Natural killer cell treated with Interleukin-12 subunit alpha and Interleukin-12 subunit beta and Interleukin-15 and Interleukin-18, amount 100 ng/mL, for 72 hours (primary cell): ENCODE measurements at regions not wholly inside any gene's neighbourhood (a gene's known extent, or its start where the extent isn't known, plus 50 kb on each side); places are given as distances from the start of the nearest gene placed in this dataset.
A peak's percentile ranks its signal among the peaks of the same experiment; 100 is the strongest.
"Not testable (repeated sequence)": the region's sequence is repeated elsewhere in the genome, so short reads cannot be mapped to it uniquely, and the experiment has no call there.

ENCODE experiments used
- ATAC-seq, 2 donors: fragments of 150-1000 bp; cut with Tn5 transposase in 1 of 2; sonication (Bioruptor Pico), chemical (Tn5 transposase) in 1 of 2; 2 replicates each; pipeline ENCODE4 v1.10.0; 2021
- DNase-seq: peaks from one replicate; pipeline ENCODE4 v3.0.0; 2022; ENCODE audit warnings: low spot score
- H3K27ac Mint-ChIP-seq, 2 donors: 1 replicate in 1 of 2; 2 replicates in 1 of 2; pipeline ENCODE4 v1.8.0; 2022; ENCODE audit warnings: mixed read lengths in 2 of 2, mild to moderate bottlenecking in 1 of 2, moderate library complexity in 1 of 2
- H3K27me3 Mint-ChIP-seq, 2 donors: 1 replicate in 1 of 2; 2 replicates in 1 of 2; pipeline ENCODE4 v1.8.0; 2022; ENCODE audit warnings: mixed read lengths in 2 of 2
- H3K36me3 Mint-ChIP-seq: one replicate; pipeline ENCODE4 v1.8.0; 2022; ENCODE audit warnings: mixed read lengths
- H3K4me1 Mint-ChIP-seq, 2 donors: 1 replicate in 1 of 2; 2 replicates in 1 of 2; pipeline ENCODE4 v1.8.0; 2022; ENCODE audit warnings: low read depth in 2 of 2, mixed read lengths in 2 of 2, mild to moderate bottlenecking in 1 of 2
- H3K4me3 Mint-ChIP-seq: one replicate; pipeline ENCODE4 v1.8.0; 2022; ENCODE audit warnings: mixed read lengths
- H3K9me3 Mint-ChIP-seq: 2 replicates; pipeline ENCODE4 v1.8.0; 2022; ENCODE audit warnings: mixed read lengths

DNA sequence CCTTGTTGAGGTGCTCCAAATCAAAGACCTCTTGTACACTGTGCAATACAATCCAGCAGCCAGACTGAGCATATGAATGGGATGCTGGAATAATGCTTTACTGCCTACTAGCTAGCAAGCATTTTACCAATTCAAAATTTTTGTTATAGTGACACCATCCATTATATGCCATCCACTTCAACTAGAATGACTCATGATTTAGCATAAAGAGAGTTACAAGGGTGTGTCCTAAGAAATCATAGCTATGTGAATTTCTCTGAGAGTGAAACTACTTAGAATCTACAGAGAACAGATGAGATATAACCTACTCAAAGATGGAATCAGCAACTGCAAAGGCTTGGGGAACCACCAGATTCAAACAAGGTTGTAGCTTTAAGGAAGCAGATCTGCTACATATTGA is 221.9 kb downstream of the LHFPL1 start:
- Mint-ChIP-seq H3K36me3 (no peaks in the 10 kb centered on the region), H3K9me3 (no peaks in the 10 kb centered on the region), H3K27me3 (peaks cover 0 to 7% of the 10 kb centered on the region in 2 donors), H3K27ac (no peak overlapping the region), H3K4me1 (no peaks in the 10 kb centered on the region), H3K4me3 (no peak overlapping the region)
- DNase-seq (no peak), ATAC-seq (no peak)

DNA sequence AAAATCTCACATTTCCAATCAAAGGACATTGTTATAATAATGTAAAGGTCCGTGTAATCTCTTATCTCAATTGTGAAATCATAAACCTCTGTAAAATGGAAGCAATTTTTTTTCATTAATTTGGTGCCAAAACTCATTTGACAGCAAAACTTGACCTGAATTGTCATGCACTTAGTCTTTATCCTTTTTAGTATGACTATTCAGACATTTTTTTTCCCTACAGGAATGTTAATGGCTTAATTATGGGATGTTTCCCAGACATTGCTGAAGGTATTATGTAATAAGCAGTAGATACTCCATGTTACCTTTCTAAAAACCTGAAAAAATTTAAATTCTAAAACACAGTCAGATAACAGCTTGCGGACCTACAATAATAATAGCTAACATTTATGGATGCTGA is 228.9 kb downstream of the LHFPL1 start:
- no peaks in the 10 kb centered on the region for H3K9me3 Mint-ChIP-seq
- H3K4me3 Mint-ChIP-seq = no peak overlapping the region
- no peaks in the 10 kb centered on the region for H3K4me1 Mint-ChIP-seq
- no peaks in the 10 kb centered on the region for H3K36me3 Mint-ChIP-seq
- DNase-seq (no peak), ATAC-seq (no peak)
- H3K27me3 Mint-ChIP-seq = no peaks in the 10 kb centered on the region
- no peak overlapping the region for H3K27ac Mint-ChIP-seq

DNA sequence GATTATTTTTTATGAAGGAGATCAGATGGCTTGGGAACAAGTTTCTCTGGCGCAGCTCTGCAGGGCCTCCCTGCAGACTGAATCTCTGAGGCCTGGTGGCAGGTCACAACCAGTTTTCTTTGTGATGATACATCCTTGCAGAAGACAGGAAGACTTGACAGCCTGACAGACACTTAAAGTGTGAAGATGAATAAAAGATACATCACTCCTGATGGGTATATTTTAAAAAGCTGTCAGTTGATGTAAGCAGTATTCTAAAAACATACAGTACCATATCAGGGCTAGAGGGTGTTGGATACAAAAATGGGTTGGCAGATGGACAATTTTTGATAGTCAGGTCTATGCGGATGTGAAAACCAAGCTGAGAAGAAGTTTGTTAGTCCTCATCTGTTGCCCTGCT is 239.5 kb downstream of the LHFPL1 start:
- no peaks in the 10 kb centered on the region for H3K4me1 Mint-ChIP-seq
- no peak overlapping the region for H3K4me3 Mint-ChIP-seq
- no peaks in the 10 kb centered on the region for H3K27me3 Mint-ChIP-seq
- no peaks in the 10 kb centered on the region for H3K9me3 Mint-ChIP-seq
- ATAC-seq (no peak), DNase-seq (no peak)
- H3K27ac Mint-ChIP-seq = no peak overlapping the region
- no peaks in the 10 kb centered on the region for H3K36me3 Mint-ChIP-seq

DNA sequence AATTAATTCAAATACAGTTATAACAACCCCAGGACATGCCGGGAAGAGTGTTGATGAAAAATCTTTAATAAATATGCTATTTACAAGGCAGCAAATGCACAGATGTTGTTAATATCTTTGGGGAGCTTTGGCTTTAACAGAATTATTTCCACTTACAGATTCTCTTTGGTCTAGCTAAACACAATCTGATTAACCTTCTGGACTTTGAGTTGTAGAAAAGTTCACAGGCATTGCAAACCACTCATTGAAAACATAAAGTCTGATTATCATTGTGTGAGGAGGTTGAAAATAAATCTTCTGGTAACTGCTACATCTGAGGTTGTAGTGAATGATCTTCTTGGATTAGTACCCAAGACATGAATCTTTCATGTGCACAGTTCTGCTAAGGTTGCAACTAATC is 255.6 kb downstream of the LHFPL1 start:
- H3K36me3 Mint-ChIP-seq = no peaks in the 10 kb centered on the region
- H3K27me3 Mint-ChIP-seq = peaks cover 0 to 4% of the 10 kb centered on the region in 2 donors
- H3K9me3 Mint-ChIP-seq = no peaks in the 10 kb centered on the region
- no peak overlapping the region for H3K4me3 Mint-ChIP-seq
- H3K4me1 Mint-ChIP-seq = no peaks in the 10 kb centered on the region
- DNase-seq = no peak
- ATAC-seq = no peak
- no peak overlapping the region for H3K27ac Mint-ChIP-seq

DNA sequence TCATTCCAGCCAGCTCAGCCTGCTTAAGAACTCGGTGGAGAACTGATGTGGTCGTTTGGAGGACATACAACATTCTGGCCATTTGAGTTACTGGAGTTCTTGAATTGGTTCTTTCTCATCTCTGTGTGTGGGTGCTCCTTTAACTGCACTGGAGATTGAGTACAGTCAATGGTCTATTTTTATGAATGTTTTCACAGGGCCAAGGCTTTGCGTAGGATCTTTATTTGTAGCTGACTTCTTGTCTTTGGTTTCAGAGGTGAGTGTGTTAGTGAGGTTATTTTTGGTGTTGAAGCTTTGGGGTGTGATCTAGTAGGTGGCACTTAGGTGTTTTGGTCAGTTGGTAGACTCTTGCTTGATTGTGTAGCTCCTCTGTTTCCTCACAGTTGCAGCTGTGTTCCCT is 288.4 kb downstream of the LHFPL1 start:
- ATAC-seq (no peak), DNase-seq (no peak)
- Mint-ChIP-seq H3K4me3 (no peak overlapping the region), H3K27ac (no peak overlapping the region), H3K36me3 (no peaks in the 10 kb centered on the region), H3K4me1 (no peaks in the 10 kb centered on the region), H3K27me3 (peaks cover 0 to 4% of the 10 kb centered on the region in 2 donors), H3K9me3 (no peaks in the 10 kb centered on the region)

DNA sequence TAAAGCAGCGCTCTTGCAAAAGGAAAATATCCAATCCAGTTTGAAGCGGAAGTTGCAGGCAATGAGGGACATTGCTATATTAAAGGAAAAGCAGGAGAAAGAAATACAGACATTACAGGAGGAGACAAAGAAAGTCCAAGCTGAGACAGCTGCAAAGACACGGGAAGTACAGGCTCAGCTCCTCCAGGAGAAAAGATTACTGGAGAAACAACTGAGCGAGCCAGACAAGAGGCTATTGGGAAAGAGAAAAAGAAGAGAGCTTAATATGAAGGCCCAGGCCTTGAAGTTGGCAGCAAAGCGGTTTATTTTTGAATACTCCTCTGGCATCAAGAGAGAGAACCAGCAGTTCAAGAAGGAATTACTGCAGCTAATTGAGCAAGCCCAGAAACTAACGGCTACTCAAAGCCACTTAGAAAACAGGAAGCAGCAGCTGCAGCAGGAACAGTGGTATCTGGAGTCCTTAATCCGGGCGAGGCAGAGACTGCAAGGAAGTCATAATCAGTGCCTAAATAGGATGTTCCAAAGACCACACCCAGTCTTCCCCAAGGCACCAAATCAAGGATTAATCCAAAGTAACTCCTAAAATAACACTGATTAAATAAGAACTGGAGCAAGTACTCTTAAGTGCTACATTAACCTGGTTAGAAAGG is 298.0 kb downstream of the LHFPL1 start:
- H3K27me3 Mint-ChIP-seq, H3K4me3 Mint-ChIP-seq: not testable (repeated sequence)

DNA sequence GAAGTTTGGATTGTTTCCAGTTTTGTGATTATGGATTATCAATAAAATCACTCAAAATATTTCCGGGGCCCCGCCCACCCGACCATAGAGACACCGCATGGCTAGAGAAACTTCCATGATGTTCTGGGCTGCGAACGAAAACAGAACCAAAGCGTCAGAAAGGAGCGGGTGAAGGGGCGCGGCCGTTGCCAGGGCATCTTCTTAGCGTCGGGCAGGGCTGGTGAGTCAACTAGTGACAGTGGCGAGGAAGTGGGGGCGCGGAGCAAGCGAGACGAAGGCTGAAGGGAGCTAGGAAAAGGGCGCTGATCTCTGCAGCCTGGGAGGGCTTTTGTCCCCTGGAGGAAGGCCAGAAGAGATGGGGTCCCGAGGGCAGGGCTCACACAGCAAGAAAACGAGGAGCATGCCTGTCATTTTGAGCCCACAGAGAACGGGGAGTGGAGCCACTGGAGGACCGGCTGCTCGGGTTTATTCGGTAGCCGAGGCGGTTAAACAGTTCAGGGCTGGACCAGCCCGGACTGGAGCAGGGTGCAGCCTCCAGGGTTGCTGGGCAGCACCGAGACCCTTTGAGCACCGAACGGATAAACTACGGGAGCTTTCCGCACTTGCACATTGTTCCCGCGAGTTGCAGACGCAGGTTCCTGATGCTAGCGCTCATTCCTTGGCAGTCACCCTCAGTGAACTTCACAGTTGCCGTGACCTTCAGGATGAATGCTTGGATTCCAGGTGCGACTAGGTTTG is 298.1 kb upstream of the TRPC5 start:
- H3K27ac Mint-ChIP-seq = no peak overlapping the region
- ATAC-seq (peak in 1 of 2 donors; percentile 20), DNase-seq (no peak)
- peaks cover 0 to 7% of the 10 kb centered on the region in 2 donors for H3K27me3 Mint-ChIP-seq
- H3K4me3 Mint-ChIP-seq = no peak overlapping the region
- H3K4me1 Mint-ChIP-seq = no peaks in the 10 kb centered on the region
- no peaks in the 10 kb centered on the region for H3K36me3 Mint-ChIP-seq
- no peaks in the 10 kb centered on the region for H3K9me3 Mint-ChIP-seq

More for the DNA sequence above, 298.0 kb downstream of the LHFPL1 start:
- not testable (repeated sequence) for DNase-seq, ATAC-seq, H3K27ac Mint-ChIP-seq, H3K9me3 Mint-ChIP-seq, H3K4me1 Mint-ChIP-seq, H3K36me3 Mint-ChIP-seq

DNA sequence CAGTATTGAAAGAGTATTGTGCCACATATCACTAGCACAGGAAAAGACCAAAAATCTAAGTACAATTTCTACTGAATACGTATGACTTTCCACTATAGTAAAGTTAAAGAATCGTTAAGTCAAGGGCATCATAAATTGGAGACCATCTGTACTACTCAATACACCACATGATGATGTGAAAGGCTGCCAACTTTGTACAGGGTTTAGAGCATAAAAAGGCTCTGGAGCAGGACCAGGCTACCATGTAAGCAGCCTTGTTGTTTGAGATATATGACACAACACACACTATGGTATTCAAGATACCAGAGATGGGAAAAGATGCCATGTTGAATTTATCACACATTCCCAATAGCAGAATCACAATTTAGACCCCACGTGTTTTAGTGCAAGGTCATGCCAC is 294.9 kb upstream of the TRPC5 start:
- H3K36me3 Mint-ChIP-seq = no peaks in the 10 kb centered on the region
- no peaks in the 10 kb centered on the region for H3K4me1 Mint-ChIP-seq
- ATAC-seq (no peak), DNase-seq (no peak)
- no peak overlapping the region for H3K27ac Mint-ChIP-seq
- H3K9me3 Mint-ChIP-seq = no peaks in the 10 kb centered on the region
- H3K4me3 Mint-ChIP-seq = no peak overlapping the region
- H3K27me3 Mint-ChIP-seq = peaks cover 0 to 7% of the 10 kb centered on the region in 2 donors

DNA sequence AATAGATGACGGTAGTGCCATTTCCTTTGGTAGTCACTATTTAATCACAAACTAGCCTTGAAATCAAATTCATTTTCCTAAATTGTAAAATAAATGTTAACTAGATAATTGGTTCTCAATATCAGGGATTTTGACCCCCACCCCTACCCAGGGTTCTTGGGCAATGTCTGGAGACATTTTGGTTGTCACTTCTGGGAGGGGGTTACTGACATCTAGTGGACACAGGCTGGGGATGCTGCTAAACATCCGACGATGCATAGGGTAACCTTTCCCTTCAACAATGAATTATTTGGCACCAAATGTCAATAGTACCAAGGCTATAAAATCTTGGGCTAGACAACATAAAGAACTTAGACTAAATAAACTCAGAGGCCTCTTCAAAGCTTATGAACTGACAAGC is 285.8 kb upstream of the TRPC5 start:
- DNase-seq (no peak), ATAC-seq (no peak)
- Mint-ChIP-seq H3K36me3 (no peaks in the 10 kb centered on the region), H3K27me3 (peaks cover 0 to 6% of the 10 kb centered on the region in 2 donors), H3K4me3 (no peak overlapping the region), H3K27ac (no peak overlapping the region), H3K9me3 (peaks cover 3% of the 10 kb centered on the region), H3K4me1 (no peaks in the 10 kb centered on the region)

DNA sequence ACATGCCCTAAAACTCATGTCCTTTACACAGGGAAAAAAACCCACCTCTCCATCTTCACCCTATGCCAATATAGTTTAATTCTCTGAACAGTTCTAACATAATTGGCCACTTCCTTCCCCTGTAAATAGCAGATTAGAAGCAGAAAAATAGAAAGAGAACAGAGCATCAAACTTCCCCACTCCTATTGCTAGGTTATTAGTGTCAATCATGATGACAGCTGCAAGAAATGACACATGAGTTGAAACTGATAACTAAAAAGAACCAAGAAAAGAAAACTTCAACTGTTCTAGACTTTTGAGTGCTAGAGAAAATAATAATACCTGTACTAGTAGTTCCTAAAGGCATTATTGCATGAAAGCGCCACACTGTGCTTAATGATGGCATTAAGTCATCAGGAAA is 284.5 kb upstream of the TRPC5 start:
- Mint-ChIP-seq H3K36me3 (no peaks in the 10 kb centered on the region), H3K9me3 (peaks cover 7% of the 10 kb centered on the region), H3K27ac (no peak overlapping the region), H3K27me3 (peaks cover 0 to 6% of the 10 kb centered on the region in 2 donors), H3K4me3 (no peak overlapping the region), H3K4me1 (no peaks in the 10 kb centered on the region)
- ATAC-seq = no peak
- DNase-seq = no peak

DNA sequence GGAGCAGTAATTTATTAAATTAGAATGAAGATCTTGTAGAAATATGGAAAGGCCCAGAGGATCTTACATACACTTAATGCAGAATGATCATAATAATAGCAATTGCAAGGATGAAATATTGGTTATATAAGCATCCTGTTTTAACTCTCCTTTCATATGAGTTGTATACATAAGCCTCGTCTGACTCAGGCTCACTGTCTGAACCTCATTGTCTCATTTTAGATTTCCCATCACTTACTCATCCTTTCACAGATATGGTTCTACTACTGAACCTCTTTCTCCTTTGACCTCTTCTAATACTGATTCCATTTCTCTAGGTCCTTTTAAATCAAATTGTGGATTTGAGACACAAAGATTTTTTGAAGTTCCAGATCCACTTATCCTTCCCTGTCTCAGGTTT is 277.3 kb upstream of the TRPC5 start:
- DNase-seq (no peak), ATAC-seq (no peak)
- no peak overlapping the region for H3K27ac Mint-ChIP-seq
- H3K4me1 Mint-ChIP-seq = no peaks in the 10 kb centered on the region
- H3K36me3 Mint-ChIP-seq = no peaks in the 10 kb centered on the region
- H3K9me3 Mint-ChIP-seq = peaks cover 5% of the 10 kb centered on the region
- no peak overlapping the region for H3K4me3 Mint-ChIP-seq
- peaks cover 0 to 4% of the 10 kb centered on the region in 2 donors for H3K27me3 Mint-ChIP-seq

DNA sequence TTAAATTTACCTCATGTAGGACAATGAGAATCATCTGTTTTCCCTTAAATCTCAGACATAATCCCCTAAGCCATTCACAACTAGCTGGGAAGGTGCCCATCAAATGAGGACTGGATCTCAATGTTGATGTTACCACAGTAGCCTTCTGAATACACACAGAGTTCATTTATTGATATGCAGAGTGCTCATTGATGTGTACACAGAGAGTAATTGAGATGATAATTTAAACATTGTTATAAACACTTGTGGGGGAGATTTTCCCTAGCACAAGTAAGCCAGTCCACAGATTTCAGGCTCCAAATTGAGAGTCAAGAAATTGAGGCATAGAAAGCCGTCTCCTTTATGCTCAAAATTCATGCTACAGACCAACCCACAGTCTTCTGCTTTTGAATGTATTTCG is 273.4 kb upstream of the TRPC5 start:
- Mint-ChIP-seq H3K9me3 (no peaks in the 10 kb centered on the region), H3K4me3 (no peak overlapping the region), H3K27ac (no peak overlapping the region), H3K27me3 (peaks cover 0 to 4% of the 10 kb centered on the region in 2 donors), H3K36me3 (no peaks in the 10 kb centered on the region), H3K4me1 (no peaks in the 10 kb centered on the region)
- DNase-seq (no peak), ATAC-seq (no peak)

DNA sequence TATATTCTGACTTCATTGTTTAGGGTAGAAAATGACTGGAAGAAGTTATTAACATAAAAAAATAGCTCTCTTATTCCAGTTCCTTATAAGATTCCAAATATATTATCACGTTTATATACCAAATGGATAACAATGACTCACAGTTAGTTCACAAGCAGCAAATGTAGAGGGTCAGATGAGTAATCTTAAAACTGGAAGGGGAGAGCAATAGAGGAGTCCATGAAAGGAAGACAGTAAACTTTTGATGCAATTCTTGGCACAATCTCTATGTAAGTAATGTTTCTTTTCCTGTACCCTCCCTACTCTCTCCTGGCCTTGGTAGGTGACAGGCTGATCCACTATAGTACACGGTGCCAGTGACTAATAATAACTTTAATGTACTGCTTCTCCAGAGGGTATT is 259.0 kb upstream of the TRPC5 start:
- DNase-seq (no peak), ATAC-seq (no peak)
- Mint-ChIP-seq H3K4me1 (no peaks in the 10 kb centered on the region), H3K27me3 (peaks cover 0 to 7% of the 10 kb centered on the region in 2 donors), H3K36me3 (no peaks in the 10 kb centered on the region), H3K9me3 (no peaks in the 10 kb centered on the region), H3K27ac (no peak overlapping the region), H3K4me3 (no peak overlapping the region)

DNA sequence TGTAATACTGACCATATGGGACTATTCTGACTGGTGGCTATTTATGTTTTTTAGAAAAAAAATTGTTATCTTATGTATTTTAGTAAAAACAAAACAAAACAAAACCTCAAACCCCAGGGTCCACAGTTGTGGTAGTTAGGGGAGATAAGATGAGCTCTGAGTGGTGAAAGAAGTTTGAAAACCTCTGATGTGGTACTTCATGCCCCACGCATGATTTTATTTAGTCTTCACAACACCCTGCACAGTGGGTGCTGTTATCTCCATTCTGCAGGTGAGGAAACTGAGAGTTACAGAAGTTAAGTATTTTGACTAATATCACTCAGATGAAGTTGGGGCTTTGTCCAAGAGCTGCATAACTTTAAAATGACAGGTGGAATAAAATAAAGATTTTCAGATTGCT is 230.6 kb upstream of the TRPC5 start:
- Mint-ChIP-seq H3K36me3 (no peaks in the 10 kb centered on the region), H3K27me3 (peaks cover 0 to 3% of the 10 kb centered on the region in 2 donors), H3K9me3 (peaks cover 2% of the 10 kb centered on the region), H3K4me3 (no peak overlapping the region), H3K27ac (no peak overlapping the region), H3K4me1 (no peaks in the 10 kb centered on the region)
- ATAC-seq (no peak), DNase-seq (no peak)

DNA sequence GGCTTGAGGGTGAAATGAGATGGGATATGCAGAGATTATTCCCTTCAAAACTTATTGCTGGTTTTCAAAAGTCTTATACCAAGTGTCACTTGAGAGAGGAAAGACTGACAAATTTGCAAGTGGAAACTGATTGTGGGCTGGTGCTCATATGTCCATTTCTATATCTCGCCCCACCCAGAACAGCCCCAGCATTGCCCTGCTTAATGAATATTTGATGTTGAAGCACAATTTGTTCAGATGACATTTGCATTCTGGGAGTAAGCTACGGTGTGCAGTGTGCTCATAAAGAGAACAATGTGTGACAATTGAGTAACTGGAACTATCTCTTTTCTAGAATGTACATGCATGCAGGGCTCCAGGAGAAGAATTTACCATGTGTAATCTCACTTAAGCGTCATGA is 223.5 kb upstream of the TRPC5 start:
- ATAC-seq (no peak), DNase-seq (no peak)
- no peak overlapping the region for H3K27ac Mint-ChIP-seq
- H3K4me3 Mint-ChIP-seq = no peak overlapping the region
- no peaks in the 10 kb centered on the region for H3K9me3 Mint-ChIP-seq
- H3K27me3 Mint-ChIP-seq = no peaks in the 10 kb centered on the region
- no peaks in the 10 kb centered on the region for H3K36me3 Mint-ChIP-seq
- H3K4me1 Mint-ChIP-seq = no peaks in the 10 kb centered on the region
